Colon (tissue), 2 donors: ENCODE measurements at regions not wholly inside any gene's neighbourhood (a gene's known extent, or its start where the extent isn't known, plus 50 kb on each side); places are given as distances from the start of the nearest gene placed in this dataset.
"Not testable (repeated sequence)": the region's sequence is repeated elsewhere in the genome, so short reads cannot be mapped to it uniquely, and the experiment has no call there.

ENCODE experiments used
- FAIRE-seq: peaks from 2 replicates; lab custom pipeline; 2012; peaks lifted over from hg19 to GRCh38; lab: Jason Lieb, UNC
- donor health status: control.
- donor health status: control.

- FAIRE-seq = no peak
Measured at GRCh38 chr2:142827170-142827569, 50.3 kb upstream of the KYNU start.

GRCh38 chr2:142825861-142826260, 51.6 kb upstream of the KYNU start:
- no peak for FAIRE-seq

- FAIRE-seq = peak; percentile 69
Measured at GRCh38 chr2:142824756-142825155, 52.7 kb upstream of the KYNU start.

- FAIRE-seq = no peak
Measured at GRCh38 chr2:142822190-142822589, 55.3 kb upstream of the KYNU start.

- FAIRE-seq = no peak
Measured at GRCh38 chr2:142819411-142819810, 58.1 kb upstream of the KYNU start.

- no peak for FAIRE-seq
Measured at GRCh38 chr2:142815375-142815774, 62.1 kb upstream of the KYNU start.

GRCh38 chr2:142813830-142814829, 63.3 kb upstream of the KYNU start:
- FAIRE-seq = no peak

- not testable (repeated sequence) for FAIRE-seq
Measured at GRCh38 chr2:142811644-142812043, 65.8 kb upstream of the KYNU start.

GRCh38 chr2:142805244-142805643, 72.2 kb upstream of the KYNU start:
- FAIRE-seq = no peak

GRCh38 chr2:142803158-142803557, 74.3 kb upstream of the KYNU start:
- no peak for FAIRE-seq

- FAIRE-seq = no peak
Measured at GRCh38 chr2:142796588-142796987, 80.9 kb upstream of the KYNU start.

GRCh38 chr2:142796161-142796560, 81.3 kb upstream of the KYNU start:
- no peak for FAIRE-seq

GRCh38 chr2:142794850-142795249, 82.6 kb upstream of the KYNU start:
- FAIRE-seq = no peak

GRCh38 chr2:142792328-142792727, 85.1 kb upstream of the KYNU start:
- not testable (repeated sequence) for FAIRE-seq

- no peak for FAIRE-seq
Measured at GRCh38 chr2:142791335-142791734, 86.1 kb upstream of the KYNU start.

- peak; percentile 55 for FAIRE-seq
Measured at GRCh38 chr2:142786918-142787702, 90.4 kb upstream of the KYNU start.

GRCh38 chr2:142782942-142783443, 94.5 kb upstream of the KYNU start:
- FAIRE-seq = no peak

GRCh38 chr2:142781146-142781545, 96.3 kb upstream of the KYNU start:
- no peak for FAIRE-seq

GRCh38 chr2:142778289-142778688, 99.2 kb upstream of the KYNU start:
- no peak for FAIRE-seq

- FAIRE-seq = no peak
Measured at GRCh38 chr2:142777742-142778141, 99.7 kb upstream of the KYNU start.

- no peak for FAIRE-seq
Measured at GRCh38 chr2:142769761-142770160, 107.7 kb upstream of the KYNU start.

GRCh38 chr2:142767847-142768246, 109.6 kb upstream of the KYNU start:
- FAIRE-seq = no peak

- no peak for FAIRE-seq
Measured at GRCh38 chr2:142758973-142759372, 118.5 kb upstream of the KYNU start.
